Activated CD4-positive, alpha-beta T cell treated with anti-CD3 and anti-CD28 coated beads, Interleukin-2, amount 10 ng/mL, durations not matched to agents 7 days and 5 days (primary cell): ENCODE measurements at regions not wholly inside any gene's neighbourhood (a gene's known extent, or its start where the extent isn't known, plus 50 kb on each side); places are given as distances from the start of the nearest gene placed in this dataset.

Source experiments
- CTCF ChIA-PET: fragments of 350-600 bp; sonication (Branson Sonifier 250); formaldehyde crosslinking; loops from one replicate; lab custom pipeline; 2021; ENCODE audit warnings: antibody characterized with exemption; lab: Charles Lee
- POLR2A ChIA-PET: fragments of 350-600 bp; sonication (Branson Sonifier 250); formaldehyde crosslinking; loops from one replicate; lab custom pipeline; 2021; ENCODE audit warnings: antibody characterized with exemption; lab: Charles Lee
- DNase-seq: peaks from one replicate; pipeline ENCODE4 v3.0.0-alpha.2; 2020
- H3K27ac Mint-ChIP-seq: one replicate; pipeline ENCODE4 v1.8.0; 2021; ENCODE audit warnings: mild to moderate bottlenecking, moderate library complexity, mixed read lengths
- H3K27me3 Mint-ChIP-seq: one replicate; pipeline ENCODE4 v1.8.0; 2021; ENCODE audit warnings: mixed read lengths
- H3K36me3 Mint-ChIP-seq: one replicate; pipeline ENCODE4 v1.8.0; 2021; ENCODE audit warnings: low read depth, mixed read lengths
- H3K4me1 Mint-ChIP-seq: one replicate; pipeline ENCODE4 v1.8.0; 2021; ENCODE audit warnings: mixed read lengths
- H3K4me3 Mint-ChIP-seq: one replicate; pipeline ENCODE4 v1.8.0; 2021; ENCODE audit warnings: mild to moderate bottlenecking, moderate library complexity, mixed read lengths
- H3K9me3 Mint-ChIP-seq: one replicate; pipeline ENCODE4 v1.8.0; 2021; ENCODE audit warnings: mixed read lengths

DNA sequence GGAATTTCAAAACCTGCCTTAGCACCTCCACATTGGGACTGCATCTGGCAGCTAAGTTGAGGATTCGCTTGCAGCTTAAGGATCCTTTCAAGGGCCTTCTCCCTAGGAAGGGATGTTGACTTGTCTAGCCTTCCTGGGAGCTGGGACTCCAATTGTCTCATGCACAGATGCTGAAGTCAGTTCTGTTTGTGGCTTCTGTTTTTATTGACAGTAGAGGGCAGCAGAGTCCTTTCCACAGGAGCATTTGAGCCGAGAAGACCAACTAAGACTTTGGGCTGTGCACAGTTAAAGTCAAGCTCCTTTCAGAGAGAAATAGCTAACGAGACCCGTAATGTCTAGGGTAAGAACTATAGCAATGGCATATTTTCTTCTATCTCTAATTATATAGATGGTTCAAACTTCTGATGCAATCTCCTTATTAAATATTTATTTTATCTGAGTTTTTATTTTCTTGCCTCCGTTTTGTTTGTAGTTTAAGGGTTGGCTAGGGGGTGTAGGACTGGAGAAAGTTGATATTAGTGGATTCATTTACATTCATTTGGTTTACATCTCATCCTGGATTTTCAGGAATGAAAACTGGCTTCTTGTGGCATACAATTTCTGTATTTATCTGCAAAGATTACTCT is 59.7 kb upstream of the KBTBD8 start:
- Mint-ChIP-seq H3K9me3 (no peaks in the 10 kb centered on the region), H3K36me3 (no peaks in the 10 kb centered on the region), H3K27me3 (peaks cover 10% of the 10 kb centered on the region), H3K4me1 (no peaks in the 10 kb centered on the region), H3K27ac (no peak overlapping the region), H3K4me3 (no peak overlapping the region)
- POLR2A ChIA-PET = no interaction called here
- DNase-seq = peak; percentile 46
- CTCF ChIA-PET = interaction anchor here (0.6 to 1.2 kb wide), 4 partner anchors 26 to 1727 kb away, joined by 3 to 5 read pairs (median 4); no protein-coding TSS in a partner anchor

DNA sequence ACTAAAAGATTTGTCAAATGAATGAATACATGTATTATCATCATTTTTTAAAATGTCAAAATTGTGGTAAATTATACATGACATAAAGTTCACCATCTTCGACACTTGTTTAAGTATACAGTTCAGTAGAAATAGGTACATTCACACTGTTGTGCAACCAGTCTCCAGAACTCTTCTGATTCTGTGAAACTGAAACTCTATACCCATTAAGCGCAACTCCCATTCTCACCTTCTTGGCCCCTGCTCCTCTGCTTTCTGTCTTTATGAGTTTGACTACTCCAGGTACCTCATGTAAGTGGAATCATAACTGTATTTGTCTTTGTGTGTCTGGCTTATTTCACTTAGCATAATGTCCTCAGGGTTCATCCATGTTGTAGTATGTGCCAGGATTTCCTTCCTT is 50.1 kb upstream of the KBTBD8 start:
- Mint-ChIP-seq H3K4me3 (no peak overlapping the region), H3K27me3 (peaks cover 11% of the 10 kb centered on the region), H3K9me3 (no peaks in the 10 kb centered on the region), H3K36me3 (no peaks in the 10 kb centered on the region), H3K27ac (no peak overlapping the region), H3K4me1 (no peaks in the 10 kb centered on the region)
- ChIA-PET POLR2A (no interaction called here), CTCF (no interaction called here)
- DNase-seq = no peak
